HG02623 (cell line): ENCODE measurements at regions not wholly inside any gene's neighbourhood (a gene's known extent, or its start where the extent isn't known, plus 50 kb on each side); places are given as distances from the start of the nearest gene placed in this dataset.
"Not testable (repeated sequence)": the region's sequence is repeated elsewhere in the genome, so short reads cannot be mapped to it uniquely, and the experiment has no call there.

ENCODE experiments used
- ATAC-seq: cut with Tn5 transposase; IDR thresholded peaks from one replicate; pipeline ENCODE4 v1.9.1; 2021; ENCODE audit warnings: moderate library complexity; ENCODE audit not compliant: unreplicated experiment

GRCh38 chr15:62362144-62362543 lies 197.1 kb upstream of the C2CD4B start:
- ATAC-seq = no peak

DNA sequence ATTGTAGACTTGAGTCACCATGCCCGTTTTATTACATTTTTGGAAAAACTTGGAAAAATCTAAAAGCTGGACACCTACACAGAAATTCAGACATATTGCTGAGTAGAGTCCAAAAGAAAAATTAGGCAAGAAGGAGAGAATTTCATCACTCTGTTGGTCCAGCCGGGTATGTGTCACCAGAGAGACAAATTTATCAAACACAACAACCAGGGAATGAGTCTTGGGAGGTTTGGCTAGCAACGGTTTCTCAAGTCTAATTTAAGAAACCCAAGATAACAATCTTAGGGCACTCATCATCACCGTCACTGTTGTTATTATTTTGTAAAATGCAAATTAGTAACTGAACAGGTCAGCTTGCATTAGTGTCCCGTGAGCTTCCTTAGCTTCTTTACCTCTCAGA lies 197.5 kb upstream of the C2CD4B start:
- ATAC-seq = no peak

GRCh38 chr15:62363913-62364312 lies 198.8 kb upstream of the C2CD4B start:
- ATAC-seq = no peak

DNA sequence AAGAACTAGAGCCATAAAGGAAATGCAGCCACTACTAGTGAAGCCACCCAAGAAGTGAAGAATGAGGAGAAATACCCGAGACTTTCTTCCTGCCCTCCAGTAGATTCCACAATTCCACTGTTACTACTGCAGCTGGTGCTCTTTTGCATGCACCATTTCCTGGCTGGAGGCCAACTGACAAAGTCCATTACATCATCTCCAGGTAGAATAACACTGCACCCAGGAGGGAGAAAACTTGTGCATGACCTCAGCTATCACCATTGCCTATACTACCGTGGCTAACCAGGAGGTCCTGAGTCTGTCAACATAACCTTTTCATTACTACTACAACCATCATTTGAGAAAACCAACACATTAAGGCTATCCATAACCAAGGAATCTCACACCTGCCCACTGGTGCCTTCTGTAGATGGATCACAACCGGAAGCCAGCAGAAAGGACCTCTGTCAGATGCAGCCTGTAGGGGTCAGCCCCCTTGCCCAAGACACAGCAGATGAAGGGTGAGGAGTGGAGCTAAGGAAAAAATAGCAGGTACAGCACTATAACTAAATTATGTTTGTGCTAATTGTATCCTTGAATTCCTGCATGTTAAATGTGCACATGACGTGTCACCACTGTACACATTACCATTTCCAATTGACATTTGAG lies 200.8 kb upstream of the C2CD4B start:
- no peak for ATAC-seq

DNA sequence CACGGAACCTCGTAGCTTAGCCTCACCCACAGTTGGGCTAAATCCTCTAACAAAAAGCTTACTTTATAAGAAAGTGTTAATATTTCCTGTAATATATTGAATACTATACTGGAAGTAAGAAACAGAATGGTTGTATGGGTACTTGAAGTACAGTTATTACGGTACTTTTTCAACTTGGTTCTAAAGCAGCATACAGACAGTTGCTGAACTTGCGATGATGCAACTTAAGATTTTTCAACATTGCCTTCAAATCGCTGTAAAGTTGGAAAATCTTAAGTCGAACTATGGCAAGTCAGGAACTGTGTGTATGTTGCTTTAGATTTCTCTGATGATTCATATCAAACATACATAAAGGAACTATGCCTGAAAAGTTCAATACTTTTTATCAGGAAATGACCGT lies 204.4 kb upstream of the C2CD4B start:
- no peak for ATAC-seq

DNA sequence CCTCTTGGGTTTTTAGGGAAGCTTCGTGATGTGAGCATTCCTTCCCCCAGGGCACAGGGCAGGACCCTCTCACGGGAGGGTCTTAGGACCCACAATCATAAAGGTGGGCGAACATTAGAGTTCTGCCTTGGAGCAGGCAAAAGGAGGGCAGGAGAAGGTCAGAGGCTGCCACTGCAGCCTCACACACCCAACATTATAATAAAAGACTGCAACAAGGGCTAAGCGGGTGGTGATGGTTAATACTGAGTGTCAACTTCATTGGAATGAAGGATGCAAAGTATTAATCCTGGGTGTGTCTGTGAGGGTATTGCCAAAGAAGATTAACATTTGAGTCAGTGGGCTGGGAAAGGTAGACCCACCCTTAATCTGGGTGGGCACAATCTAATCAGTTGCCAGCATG lies 206.6 kb upstream of the C2CD4B start:
- ATAC-seq = not testable (repeated sequence)

DNA sequence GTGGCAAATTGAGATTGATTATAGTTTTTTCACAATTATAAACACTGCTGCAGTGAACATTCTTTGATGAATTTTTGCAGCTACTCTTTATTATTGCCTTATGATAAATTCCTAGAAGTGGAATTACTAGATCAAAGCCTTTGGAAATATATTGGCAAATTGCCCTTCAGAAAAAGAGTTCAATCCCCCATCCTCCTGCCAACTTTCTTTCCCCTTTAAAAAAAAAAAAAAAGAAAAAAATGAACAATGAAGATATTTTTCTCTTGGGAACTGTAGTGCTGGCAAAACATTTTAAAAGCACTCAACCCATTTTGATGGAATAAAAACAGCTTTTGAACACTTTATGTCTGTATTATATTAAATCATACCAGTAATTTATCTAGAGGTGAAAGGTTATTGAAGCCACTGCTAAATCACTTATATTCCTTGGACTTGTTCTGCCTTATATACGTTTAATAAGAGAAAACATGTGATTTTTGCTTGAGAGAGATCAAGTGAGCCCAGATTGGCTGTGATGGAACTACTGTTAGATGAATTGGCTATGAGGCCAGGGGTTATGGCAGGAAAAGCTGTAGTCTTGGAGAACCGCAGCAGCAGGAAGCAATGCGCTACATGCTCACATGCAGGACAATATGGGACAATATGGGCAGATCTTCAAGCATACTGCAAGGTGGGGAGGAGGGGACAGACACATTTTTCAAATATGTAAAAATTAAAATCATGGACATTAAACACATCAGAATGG lies 212.8 kb upstream of the C2CD4B start:
- ATAC-seq = no peak

DNA sequence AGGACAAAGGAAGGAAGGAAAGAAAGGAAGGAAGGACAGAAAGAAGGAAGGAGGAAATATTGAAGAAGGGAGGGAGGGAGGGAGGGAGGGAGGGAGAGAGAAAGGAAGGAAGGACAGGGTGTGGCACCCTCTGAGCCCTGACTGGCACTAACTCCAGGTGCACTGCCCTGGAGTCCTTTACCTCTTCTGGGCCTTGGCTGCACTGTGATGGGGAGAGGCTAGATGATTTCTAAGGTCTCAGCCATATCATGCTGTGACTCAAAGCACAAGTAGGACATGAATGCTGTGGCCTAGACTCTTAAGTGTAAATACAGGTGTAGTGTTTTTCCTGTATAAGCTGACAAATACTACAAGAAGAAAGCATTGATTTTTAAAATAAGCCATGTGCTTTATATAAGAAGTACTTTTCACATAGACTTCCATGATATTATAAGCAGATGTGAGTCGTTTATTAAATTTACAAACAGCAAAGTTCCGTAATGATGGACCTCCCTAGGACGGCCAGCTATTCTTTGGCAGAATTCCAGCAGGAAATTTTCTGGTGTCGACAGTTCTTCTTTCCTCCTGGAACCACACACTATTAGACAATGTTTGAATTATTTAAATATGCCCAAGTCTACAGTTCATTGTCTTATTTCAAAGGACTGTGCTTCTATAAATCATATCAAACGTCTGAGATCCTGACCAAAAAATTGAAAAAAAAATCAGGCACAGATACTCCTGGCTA lies 213.8 kb upstream of the C2CD4B start:
- no peak for ATAC-seq

DNA sequence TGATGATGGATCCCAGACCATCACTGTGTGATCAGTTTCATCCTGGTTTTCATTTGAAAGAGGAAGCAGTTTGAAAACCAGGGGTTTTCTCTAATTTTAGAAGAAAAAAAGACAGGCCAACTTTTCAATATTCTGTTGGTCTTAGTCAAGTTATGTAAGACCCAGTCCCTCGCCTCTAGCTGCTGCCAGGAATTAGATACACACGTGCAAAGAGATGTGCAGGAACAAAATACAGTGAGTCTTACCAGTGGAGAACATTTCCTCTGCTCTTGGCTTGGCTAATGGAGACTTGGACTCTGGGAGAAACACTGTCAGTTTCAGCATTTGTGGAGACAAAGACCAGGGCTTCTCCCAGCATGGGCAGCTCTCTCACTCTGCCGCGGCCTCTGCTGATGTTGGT lies 214.9 kb upstream of the C2CD4B start:
- no peak for ATAC-seq

DNA sequence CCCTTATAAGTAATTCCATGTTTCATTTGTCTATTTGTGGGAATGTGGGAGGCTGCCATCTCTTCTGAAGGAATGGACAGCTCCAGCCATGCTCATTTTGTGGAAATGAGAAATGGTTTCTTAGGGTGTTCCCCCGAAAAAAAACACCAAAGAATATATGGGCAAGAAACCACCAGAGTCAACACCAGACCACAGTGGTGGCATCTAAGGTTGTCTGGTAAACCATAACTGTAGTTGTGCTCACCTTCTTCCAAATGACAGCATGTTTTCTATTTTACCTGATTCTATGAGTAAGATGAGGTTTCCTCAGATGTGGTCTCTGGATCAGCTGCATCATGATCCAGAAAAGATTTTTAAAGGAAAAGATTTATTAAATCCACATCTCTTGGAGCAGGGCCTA lies 217.0 kb upstream of the C2CD4B start:
- no peak for ATAC-seq

- peak; percentile 84 for ATAC-seq
These were observed 225.1 kb upstream of the C2CD4B start, which contains the start of gene TLN2 for GRCh38 chr15:62389885-62390790. Gene TLN2, plus strand, starts transcription at chr15:62390550.

DNA sequence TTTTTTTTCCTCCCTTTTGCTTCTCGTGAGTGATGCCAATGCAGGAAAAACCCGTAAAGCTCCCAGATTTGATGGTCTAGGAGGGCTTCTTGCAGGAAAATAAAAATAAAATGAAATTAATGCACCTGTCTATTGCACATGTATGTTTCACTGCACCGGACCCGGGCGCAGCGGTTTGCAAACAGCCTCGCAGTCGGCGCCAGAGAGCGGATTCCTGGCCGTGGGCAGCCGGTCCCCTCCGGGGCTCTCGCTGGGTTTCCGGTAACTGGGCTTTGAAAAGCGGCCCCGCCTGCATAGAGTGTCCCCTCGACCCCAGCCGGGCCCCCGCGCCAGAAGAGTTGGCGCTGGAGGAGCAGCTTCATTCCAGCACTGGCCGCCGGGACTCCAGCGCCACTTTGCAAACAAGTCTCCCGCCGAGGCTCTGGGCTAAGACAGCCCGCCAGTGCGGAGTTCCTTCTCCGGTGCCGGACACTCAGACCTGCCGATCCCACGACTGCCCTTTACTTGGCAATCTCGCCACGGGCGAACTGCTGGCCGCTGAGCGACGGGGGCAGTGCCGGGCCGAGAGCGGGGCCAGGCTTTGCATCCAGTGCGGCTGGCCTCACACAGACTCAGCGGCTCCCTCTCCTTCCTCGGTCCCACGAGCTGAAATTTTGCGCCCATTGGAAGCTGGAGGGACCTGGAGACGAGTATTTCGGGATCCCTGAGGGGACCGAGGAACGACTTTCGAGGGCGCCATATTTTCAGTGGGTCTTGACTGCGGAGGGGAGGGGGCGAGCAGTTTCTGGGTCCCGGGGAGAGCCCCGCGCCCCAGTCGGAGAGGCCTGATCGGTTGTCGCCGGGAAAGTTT lies 225.9 kb upstream of the C2CD4B start:
- ATAC-seq = peak; percentile 19

GRCh38 chr15:62391641-62392262 lies 226.7 kb upstream of the C2CD4B start:
- no peak for ATAC-seq

- no peak for ATAC-seq
These were observed 227.3 kb upstream of the C2CD4B start for GRCh38 chr15:62392376-62392775.

- ATAC-seq = no peak
These were observed 228.1 kb upstream of the C2CD4B start for GRCh38 chr15:62393196-62393595.

DNA sequence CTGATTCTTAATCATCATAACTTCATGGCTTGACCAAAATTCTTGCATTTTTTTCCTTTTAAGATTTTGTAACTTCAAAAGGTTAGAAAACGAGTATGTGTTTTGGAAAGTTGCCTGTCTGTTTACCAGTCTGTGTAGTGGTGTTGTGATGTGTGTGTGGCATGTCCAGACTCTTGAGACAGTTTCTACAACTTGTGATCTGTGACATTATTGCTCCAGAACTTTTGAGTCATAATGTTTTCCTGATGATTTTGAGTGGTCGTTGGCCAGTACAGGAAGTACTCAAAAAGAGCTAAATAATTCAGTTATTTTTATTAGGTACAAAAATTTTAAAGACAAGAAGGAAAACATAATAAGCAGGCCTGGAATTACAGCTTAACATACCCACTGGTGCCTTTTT lies 229.0 kb upstream of the C2CD4B start:
- no peak for ATAC-seq

- ATAC-seq = no peak
These were observed 235.7 kb upstream of the C2CD4B start for GRCh38 chr15:62400778-62401177.

- ATAC-seq = no peak
These were observed 237.6 kb upstream of the C2CD4B start for GRCh38 chr15:62402687-62403086.

DNA sequence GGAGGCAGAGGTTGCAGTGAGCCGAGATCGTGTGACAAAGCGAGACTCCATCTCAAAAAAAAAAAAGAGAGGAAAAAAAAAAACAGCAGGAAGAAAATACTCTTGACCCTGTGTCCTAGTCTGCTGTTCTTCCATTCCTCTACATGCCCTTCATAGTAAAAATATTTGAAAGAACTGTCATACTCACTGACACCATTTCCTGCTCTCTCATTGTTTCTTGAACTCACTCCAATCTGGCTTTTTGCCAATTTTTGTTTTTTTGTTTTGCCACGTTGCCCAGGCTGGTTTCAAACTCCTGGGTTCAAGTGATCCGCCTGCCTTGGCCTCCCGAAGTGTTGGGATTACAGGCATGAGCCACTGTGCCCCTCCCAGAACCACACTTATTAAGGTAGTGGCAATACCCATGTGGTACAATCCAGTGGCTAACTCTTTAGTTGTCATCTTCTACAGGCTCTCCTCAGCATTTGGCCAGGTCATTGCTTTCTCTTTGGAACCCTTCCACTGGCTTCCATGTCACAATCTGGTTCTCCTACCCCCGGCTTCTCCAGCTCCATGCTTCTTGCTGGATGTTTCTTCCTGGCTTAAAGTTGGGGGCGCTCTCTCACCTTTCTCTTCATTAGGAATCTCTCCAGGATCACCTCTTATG lies 238.2 kb upstream of the C2CD4B start:
- no peak for ATAC-seq
